ENCODE measurements at regions not wholly inside any gene's neighbourhood (a gene's known extent, or its start where the extent isn't known, plus 50 kb on each side); places are given as distances from the start of the nearest gene placed in this dataset.

- H3K9me3 ChIP-seq (replicated peaks; ENCODE audit: insufficient read depth, low read length) = no peaks in the 10 kb centered on the region
- H3K9me2 ChIP-seq (replicated peaks; ENCODE audit: insufficient read depth, low read length) = no peaks in the 10 kb centered on the region
- H3F3A ChIP-seq (ENCODE audit: insufficient read depth, low read length) = no peaks in the 10 kb centered on the region
- no peaks in the 10 kb centered on the region for H4K20me1 ChIP-seq (ENCODE audit: insufficient read depth, low read length)
- no peaks in the 10 kb centered on the region for H3K4me1 ChIP-seq (ENCODE audit: low read length)
- H3K79me2 ChIP-seq (ENCODE audit: low read length) = no peaks in the 10 kb centered on the region
- H3K9ac ChIP-seq (ENCODE audit: low read length) = no peak overlapping the region
- no peak for DNase-seq
- no peak overlapping the region for H3K4me2 ChIP-seq (ENCODE audit: low read depth, low read length)
- H2AFZ ChIP-seq (ENCODE audit: low read length) = no peak overlapping the region
- H3K27me3 ChIP-seq (replicated peaks; ENCODE audit: insufficient read depth, low read length) = no peaks in the 10 kb centered on the region
- TF ChIP-seq EZH2 (optimal IDR thresholded peaks at IDR 0.05; ENCODE audit: low read depth, low read length) = no peak
- no peak for TF ChIP-seq EZH2phosphoT487 (IDR thresholded peaks at IDR 0.05; ENCODE audit: low read length)
- TF ChIP-seq, protein P1, sequence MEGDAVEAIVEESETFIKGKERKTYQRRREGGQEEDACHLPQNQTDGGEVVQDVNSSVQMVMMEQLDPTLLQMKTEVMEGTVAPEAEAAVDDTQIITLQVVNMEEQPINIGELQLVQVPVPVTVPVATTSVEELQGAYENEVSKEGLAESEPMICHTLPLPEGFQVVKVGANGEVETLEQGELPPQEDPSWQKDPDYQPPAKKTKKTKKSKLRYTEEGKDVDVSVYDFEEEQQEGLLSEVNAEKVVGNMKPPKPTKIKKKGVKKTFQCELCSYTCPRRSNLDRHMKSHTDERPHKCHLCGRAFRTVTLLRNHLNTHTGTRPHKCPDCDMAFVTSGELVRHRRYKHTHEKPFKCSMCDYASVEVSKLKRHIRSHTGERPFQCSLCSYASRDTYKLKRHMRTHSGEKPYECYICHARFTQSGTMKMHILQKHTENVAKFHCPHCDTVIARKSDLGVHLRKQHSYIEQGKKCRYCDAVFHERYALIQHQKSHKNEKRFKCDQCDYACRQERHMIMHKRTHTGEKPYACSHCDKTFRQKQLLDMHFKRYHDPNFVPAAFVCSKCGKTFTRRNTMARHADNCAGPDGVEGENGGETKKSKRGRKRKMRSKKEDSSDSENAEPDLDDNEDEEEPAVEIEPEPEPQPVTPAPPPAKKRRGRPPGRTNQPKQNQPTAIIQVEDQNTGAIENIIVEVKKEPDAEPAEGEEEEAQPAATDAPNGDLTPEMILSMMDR (IDR thresholded peaks at IDR 0.05; ENCODE audit: low read length) = no peak
- H3K4me3 ChIP-seq (ENCODE audit: low read length) = no peak overlapping the region
- H3K27ac ChIP-seq (ENCODE audit: low read length) = no peak overlapping the region
- no peaks in the 10 kb centered on the region for H3K36me3 ChIP-seq (replicated peaks; ENCODE audit: insufficient read depth, low read length)
Observed at GRCh38 chr4:123643691-123644090, 247.1 kb downstream of the SPRY1 start.

GRCh38 chr4:123649250-123649644 is 252.7 kb downstream of the SPRY1 start:
- DNase-seq = no peak
- TF ChIP-seq EZH2phosphoT487 (IDR thresholded peaks at IDR 0.05; ENCODE audit: low read length) = no peak
- TF ChIP-seq, protein P1 (IDR thresholded peaks at IDR 0.05; ENCODE audit: low read length) = no peak
- no peak for TF ChIP-seq EZH2 (optimal IDR thresholded peaks at IDR 0.05; ENCODE audit: low read depth, low read length)
- no peak overlapping the region for H2AFZ ChIP-seq (ENCODE audit: low read length)

DNA sequence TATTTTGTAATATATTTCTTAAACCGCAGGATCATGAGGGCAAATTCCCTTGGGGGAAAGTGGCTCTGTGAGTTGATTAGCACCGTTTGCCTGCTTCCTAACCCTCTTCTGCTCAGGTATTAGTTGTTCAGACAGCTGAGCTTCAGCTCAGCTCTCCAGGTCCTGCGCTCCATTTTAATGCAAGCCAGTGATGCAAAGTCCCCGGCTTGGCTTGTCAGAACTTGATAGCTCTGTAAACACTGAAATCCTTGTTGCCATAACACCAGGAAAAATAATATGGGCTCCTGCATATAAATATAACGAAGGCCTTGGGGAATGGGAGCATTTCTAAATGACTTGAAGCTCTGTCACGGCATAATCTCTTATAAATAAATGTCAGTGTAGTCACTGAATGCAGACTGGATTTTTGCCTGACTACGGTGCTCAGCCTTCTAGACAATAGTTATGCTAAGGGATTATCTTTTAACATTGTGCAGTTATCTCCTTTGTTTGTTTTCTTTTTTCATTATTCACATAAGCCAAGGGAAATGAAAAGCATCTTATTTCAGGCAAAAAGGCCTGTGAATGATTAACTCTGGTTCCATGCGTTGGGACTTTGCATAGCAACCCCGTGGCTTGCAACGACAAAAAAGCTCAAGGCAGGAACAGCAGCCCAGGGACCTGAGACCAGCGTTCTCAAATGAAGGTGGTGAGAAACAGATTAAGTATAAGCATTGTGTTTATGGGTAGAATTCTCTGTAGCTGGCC is 253.2 kb downstream of the SPRY1 start:
- H3K27ac ChIP-seq (ENCODE audit: low read length) = no peak overlapping the region
- H3K9ac ChIP-seq (ENCODE audit: low read length) = no peak overlapping the region
- DNase-seq = no peak

More at GRCh38 chr4:123649250-123649644, 252.7 kb downstream of the SPRY1 start:
- Histone ChIP-seq H3K27ac (ENCODE audit: low read length) (no peak overlapping the region), H3K9me3 (replicated peaks; ENCODE audit: insufficient read depth, low read length) (no peaks in the 10 kb centered on the region), H3K27me3 (replicated peaks; ENCODE audit: insufficient read depth, low read length) (no peaks in the 10 kb centered on the region), H3F3A (ENCODE audit: insufficient read depth, low read length) (no peaks in the 10 kb centered on the region), H3K9ac (ENCODE audit: low read length) (no peak overlapping the region), H3K79me2 (ENCODE audit: low read length) (no peaks in the 10 kb centered on the region), H3K4me1 (ENCODE audit: low read length) (no peaks in the 10 kb centered on the region), H3K36me3 (replicated peaks; ENCODE audit: insufficient read depth, low read length) (no peaks in the 10 kb centered on the region), H3K9me2 (replicated peaks; ENCODE audit: insufficient read depth, low read length) (no peaks in the 10 kb centered on the region), H3K4me2 (ENCODE audit: low read depth, low read length) (no peak overlapping the region), H3K4me3 (ENCODE audit: low read length) (no peak overlapping the region), H4K20me1 (ENCODE audit: insufficient read depth, low read length) (no peaks in the 10 kb centered on the region)

More for the DNA sequence above, 253.2 kb downstream of the SPRY1 start:
- no peak overlapping the region for H3K4me3 ChIP-seq (ENCODE audit: low read length)
- no peaks in the 10 kb centered on the region for H3K36me3 ChIP-seq (replicated peaks; ENCODE audit: insufficient read depth, low read length)
- H4K20me1 ChIP-seq (ENCODE audit: insufficient read depth, low read length) = no peaks in the 10 kb centered on the region
- H3F3A ChIP-seq (ENCODE audit: insufficient read depth, low read length) = no peaks in the 10 kb centered on the region
- H3K9me2 ChIP-seq (replicated peaks; ENCODE audit: insufficient read depth, low read length) = no peaks in the 10 kb centered on the region
- no peaks in the 10 kb centered on the region for H3K27me3 ChIP-seq (replicated peaks; ENCODE audit: insufficient read depth, low read length)
- H2AFZ ChIP-seq (ENCODE audit: low read length) = no peak overlapping the region
- no peaks in the 10 kb centered on the region for H3K9me3 ChIP-seq (replicated peaks; ENCODE audit: insufficient read depth, low read length)
- no peaks in the 10 kb centered on the region for H3K4me1 ChIP-seq (ENCODE audit: low read length)
- H3K4me2 ChIP-seq (ENCODE audit: low read depth, low read length) = no peak overlapping the region
- H3K79me2 ChIP-seq (ENCODE audit: low read length) = no peaks in the 10 kb centered on the region
- TF ChIP-seq EZH2phosphoT487 (IDR thresholded peaks at IDR 0.05; ENCODE audit: low read length) = no peak
- TF ChIP-seq, protein P1 (IDR thresholded peaks at IDR 0.05; ENCODE audit: low read length) = no peak
- TF ChIP-seq EZH2 (optimal IDR thresholded peaks at IDR 0.05; ENCODE audit: low read depth, low read length) = no peak

All from MM.1S (cell line).